ENCODE measurements at regions not wholly inside any gene's neighbourhood (a gene's known extent, or its start where the extent isn't known, plus 50 kb on each side); places are given as distances from the start of the nearest gene placed in this dataset.

DNA sequence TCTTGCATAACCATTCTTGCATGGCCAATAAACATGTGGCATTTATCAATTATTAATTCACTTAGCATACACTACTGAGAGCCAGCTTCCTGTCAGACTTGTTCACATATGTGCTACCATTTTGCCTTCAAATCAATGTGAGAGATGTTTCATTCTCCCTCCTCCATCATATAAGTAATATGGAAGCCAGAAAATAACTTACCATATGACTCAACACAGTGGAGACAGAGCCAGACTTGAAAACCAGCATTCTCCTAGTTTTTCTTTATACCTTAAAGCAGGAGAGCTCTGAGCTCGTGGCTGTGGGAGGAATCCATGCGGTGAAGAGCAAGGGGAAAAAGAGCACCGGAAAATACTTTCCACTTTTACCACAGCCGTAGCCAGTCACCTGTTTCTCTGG lies 215.0 kb upstream of the LRATD1 start:
- Mint-ChIP-seq H3K9me3 (peaks cover 3% of the 10 kb centered on the region; the same call in 1 of the 2 replicates), H3K27ac (peak overlapping the region; percentile 9; the same call in 1 of the 2 replicates), H3K4me1 (ENCODE audit: low read depth) (peaks cover 48% of the 10 kb centered on the region), H3K4me3 (peak overlapping the region; percentile 38; the same call in 1 of the 2 replicates), H3K27me3 (ENCODE audit: insufficient read depth) (peaks cover 1% of the 10 kb centered on the region; the same call in 1 of the 2 replicates), H3K36me3 (ENCODE audit: low read depth) (no peaks in the 10 kb centered on the region)
- DNase-seq, result no peak
- TF ChIP-seq, protein P1, sequence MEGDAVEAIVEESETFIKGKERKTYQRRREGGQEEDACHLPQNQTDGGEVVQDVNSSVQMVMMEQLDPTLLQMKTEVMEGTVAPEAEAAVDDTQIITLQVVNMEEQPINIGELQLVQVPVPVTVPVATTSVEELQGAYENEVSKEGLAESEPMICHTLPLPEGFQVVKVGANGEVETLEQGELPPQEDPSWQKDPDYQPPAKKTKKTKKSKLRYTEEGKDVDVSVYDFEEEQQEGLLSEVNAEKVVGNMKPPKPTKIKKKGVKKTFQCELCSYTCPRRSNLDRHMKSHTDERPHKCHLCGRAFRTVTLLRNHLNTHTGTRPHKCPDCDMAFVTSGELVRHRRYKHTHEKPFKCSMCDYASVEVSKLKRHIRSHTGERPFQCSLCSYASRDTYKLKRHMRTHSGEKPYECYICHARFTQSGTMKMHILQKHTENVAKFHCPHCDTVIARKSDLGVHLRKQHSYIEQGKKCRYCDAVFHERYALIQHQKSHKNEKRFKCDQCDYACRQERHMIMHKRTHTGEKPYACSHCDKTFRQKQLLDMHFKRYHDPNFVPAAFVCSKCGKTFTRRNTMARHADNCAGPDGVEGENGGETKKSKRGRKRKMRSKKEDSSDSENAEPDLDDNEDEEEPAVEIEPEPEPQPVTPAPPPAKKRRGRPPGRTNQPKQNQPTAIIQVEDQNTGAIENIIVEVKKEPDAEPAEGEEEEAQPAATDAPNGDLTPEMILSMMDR (IDR thresholded peaks at IDR 0.05), result no peak

- peak; percentile 12 for DNase-seq
- H3K36me3 Mint-ChIP-seq (ENCODE audit: low read depth), result no peaks in the 10 kb centered on the region
- peak overlapping the region; percentile 38; the same call in 1 of the 2 replicates for H3K4me3 Mint-ChIP-seq
- peaks cover 1% of the 10 kb centered on the region; the same call in 1 of the 2 replicates for H3K27me3 Mint-ChIP-seq (ENCODE audit: insufficient read depth)
- peaks cover 3% of the 10 kb centered on the region; the same call in 1 of the 2 replicates for H3K9me3 Mint-ChIP-seq
- H3K27ac Mint-ChIP-seq, result no peak overlapping the region; the same call in 1 of the 2 replicates
- TF ChIP-seq, protein P1 (IDR thresholded peaks at IDR 0.05), result no peak
- peaks cover 53% of the 10 kb centered on the region for H3K4me1 Mint-ChIP-seq (ENCODE audit: low read depth)
These were observed 214.4 kb upstream of the LRATD1 start for GRCh38 chr2:14418115-14418514.

GRCh38 chr2:14420851-14421250 lies 211.7 kb upstream of the LRATD1 start:
- peak; percentile 37 for DNase-seq
- Mint-ChIP-seq H3K4me1 (ENCODE audit: low read depth) (peaks cover 73% of the 10 kb centered on the region), H3K36me3 (ENCODE audit: low read depth) (no peaks in the 10 kb centered on the region), H3K27me3 (ENCODE audit: insufficient read depth) (peaks cover 1% of the 10 kb centered on the region; the same call in 1 of the 2 replicates), H3K4me3 (peak overlapping the region; percentile 36), H3K27ac (peak overlapping the region; percentile 81), H3K9me3 (no peaks in the 10 kb centered on the region)
- TF ChIP-seq, protein P1 (IDR thresholded peaks at IDR 0.05), result no peak

- peak; percentile 40 for DNase-seq
- TF ChIP-seq, protein P1 (IDR thresholded peaks at IDR 0.05), result no peak
- Mint-ChIP-seq H3K9me3 (no peaks in the 10 kb centered on the region), H3K36me3 (ENCODE audit: low read depth) (no peaks in the 10 kb centered on the region), H3K4me1 (ENCODE audit: low read depth) (peaks cover 68% of the 10 kb centered on the region), H3K27ac (peak overlapping the region; percentile 55), H3K4me3 (peak overlapping the region; percentile 25; the same call in 1 of the 2 replicates), H3K27me3 (ENCODE audit: insufficient read depth) (peaks cover 1% of the 10 kb centered on the region; the same call in 1 of the 2 replicates)
These were observed 210.1 kb upstream of the LRATD1 start for GRCh38 chr2:14422426-14422825.

DNA sequence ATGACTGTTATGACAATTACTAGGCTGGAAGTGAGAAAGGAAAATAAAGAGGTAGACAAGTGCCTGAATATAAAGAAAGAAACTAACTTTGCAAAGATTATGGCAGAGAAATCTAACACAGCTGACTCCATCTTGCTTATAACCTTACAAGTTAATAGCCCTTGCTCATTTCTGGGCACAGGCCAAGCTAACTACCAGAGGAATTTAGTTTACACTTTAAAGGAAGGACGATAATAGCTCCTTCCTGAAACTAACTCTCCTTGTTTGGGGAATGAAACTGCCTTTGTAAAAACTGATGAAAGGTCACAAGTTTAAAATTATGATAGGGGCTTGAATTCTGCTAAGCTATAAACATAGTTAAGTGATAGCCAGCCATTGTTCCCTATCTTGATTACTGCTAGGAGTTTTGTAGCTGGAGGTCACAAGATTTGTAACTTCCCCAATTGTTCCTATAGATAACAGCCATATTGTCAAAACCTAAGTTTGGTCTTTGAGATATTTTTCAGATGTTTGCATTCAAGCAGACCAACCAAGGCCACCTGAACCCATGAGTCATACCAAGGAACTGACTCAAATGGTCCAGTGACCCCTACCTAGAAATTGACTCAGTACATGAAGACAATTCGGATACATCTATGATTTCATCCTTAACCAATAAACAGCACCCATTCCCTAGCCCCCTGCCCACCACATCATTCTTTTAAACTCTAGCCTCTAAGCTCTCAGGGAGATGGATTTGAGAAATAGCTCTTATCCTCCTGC lies 209.2 kb upstream of the LRATD1 start:
- no peaks in the 10 kb centered on the region for H3K27me3 Mint-ChIP-seq (ENCODE audit: insufficient read depth)
- no peaks in the 10 kb centered on the region for H3K9me3 Mint-ChIP-seq
- DNase-seq, result no peak
- H3K36me3 Mint-ChIP-seq (ENCODE audit: low read depth), result no peaks in the 10 kb centered on the region
- H3K4me1 Mint-ChIP-seq (ENCODE audit: low read depth), result peaks cover 64% of the 10 kb centered on the region
- H3K4me3 Mint-ChIP-seq, result peak overlapping the region; percentile 25; the same call in 1 of the 2 replicates
- TF ChIP-seq, protein P1 (IDR thresholded peaks at IDR 0.05), result no peak
- peak overlapping the region; percentile 55 for H3K27ac Mint-ChIP-seq
